PC-3 (cell line): ENCODE measurements at regions not wholly inside any gene's neighbourhood (a gene's known extent, or its start where the extent isn't known, plus 50 kb on each side); places are given as distances from the start of the nearest gene placed in this dataset.
"Not testable (repeated sequence)": the region's sequence is repeated elsewhere in the genome, so short reads cannot be mapped to it uniquely, and the experiment has no call there.

Experiments
- CTCF ChIP-seq: fragments of 300-600 bp; sonication (generic); conservative IDR thresholded peaks from 2 replicates; pipeline ENCODE4 v1.5.1; 2017; ENCODE audit warnings: antibody characterized with exemption, low read depth, mild to moderate bottlenecking, low read length
- EZH2phosphoT487 ChIP-seq: fragments of 300-600 bp; sonication (generic); IDR thresholded peaks from 2 replicates; pipeline ENCODE4 v1.6.1; 2018; ENCODE audit warnings: mild to moderate bottlenecking, antibody characterized with exemption, low read length, borderline replicate concordance

- TF ChIP-seq CTCF, EZH2phosphoT487: not testable (repeated sequence)
Observed at GRCh38 chr4:9103148-9103524, 67.1 kb upstream of the FAM90A26 start.
